ENCODE measurements at regions not wholly inside any gene's neighbourhood (a gene's known extent, or its start where the extent isn't known, plus 50 kb on each side); places are given as distances from the start of the nearest gene placed in this dataset.

DNA sequence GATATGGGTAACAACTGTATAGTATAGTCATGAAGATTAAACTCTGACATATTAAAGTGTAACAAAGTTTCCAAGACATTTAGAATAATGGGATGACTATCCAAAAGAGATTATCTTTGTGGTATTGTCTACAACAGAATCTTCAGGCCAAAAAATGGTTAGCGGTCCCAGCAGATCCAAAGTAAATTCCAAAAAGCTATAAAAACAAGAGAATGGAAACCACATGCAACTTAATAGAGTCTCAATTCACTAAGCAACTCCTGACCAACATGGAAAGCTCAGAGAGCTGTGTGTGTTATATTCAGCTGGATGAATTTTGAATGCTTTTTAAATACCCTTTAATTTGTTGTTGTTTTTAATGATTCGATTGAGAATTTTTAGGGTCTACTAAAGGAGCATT is 688.2 kb downstream of the CETN3 start:
- H3K4me3 ChIP-seq (ENCODE audit: low read length) = no peak overlapping the region
- TF ChIP-seq, protein P1, sequence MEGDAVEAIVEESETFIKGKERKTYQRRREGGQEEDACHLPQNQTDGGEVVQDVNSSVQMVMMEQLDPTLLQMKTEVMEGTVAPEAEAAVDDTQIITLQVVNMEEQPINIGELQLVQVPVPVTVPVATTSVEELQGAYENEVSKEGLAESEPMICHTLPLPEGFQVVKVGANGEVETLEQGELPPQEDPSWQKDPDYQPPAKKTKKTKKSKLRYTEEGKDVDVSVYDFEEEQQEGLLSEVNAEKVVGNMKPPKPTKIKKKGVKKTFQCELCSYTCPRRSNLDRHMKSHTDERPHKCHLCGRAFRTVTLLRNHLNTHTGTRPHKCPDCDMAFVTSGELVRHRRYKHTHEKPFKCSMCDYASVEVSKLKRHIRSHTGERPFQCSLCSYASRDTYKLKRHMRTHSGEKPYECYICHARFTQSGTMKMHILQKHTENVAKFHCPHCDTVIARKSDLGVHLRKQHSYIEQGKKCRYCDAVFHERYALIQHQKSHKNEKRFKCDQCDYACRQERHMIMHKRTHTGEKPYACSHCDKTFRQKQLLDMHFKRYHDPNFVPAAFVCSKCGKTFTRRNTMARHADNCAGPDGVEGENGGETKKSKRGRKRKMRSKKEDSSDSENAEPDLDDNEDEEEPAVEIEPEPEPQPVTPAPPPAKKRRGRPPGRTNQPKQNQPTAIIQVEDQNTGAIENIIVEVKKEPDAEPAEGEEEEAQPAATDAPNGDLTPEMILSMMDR (conservative IDR thresholded peaks at IDR 0.05; ENCODE audit: low read depth, low read length) = no peak
- DNase-seq (ENCODE audit: low read depth) = no peak

- DNase-seq (ENCODE audit: low read depth) = no peak
- no peak overlapping the region for H3K4me3 ChIP-seq (ENCODE audit: low read length)
- TF ChIP-seq, protein P1 (conservative IDR thresholded peaks at IDR 0.05; ENCODE audit: low read depth, low read length) = no peak
Measured at GRCh38 chr5:89712134-89712700, 697.3 kb downstream of the CETN3 start.

DNA sequence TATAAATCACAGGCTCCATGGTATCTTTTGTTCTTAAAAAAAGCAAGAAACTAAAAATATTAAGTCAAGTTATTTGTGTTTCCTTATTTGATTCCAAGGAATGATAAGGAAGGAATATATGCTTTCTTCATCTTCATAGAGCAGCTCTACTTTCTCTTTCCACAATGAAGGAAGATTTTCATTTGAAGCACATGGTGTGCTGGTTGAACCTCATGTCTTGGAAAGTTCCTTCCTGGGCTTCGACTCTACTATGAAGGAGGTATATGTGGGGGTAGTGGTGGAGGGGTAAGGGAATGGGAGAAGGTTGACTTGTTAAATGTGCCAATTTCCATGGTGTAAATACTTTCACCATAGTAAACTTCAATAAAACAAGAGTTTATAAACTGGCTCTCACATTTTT is 698.0 kb downstream of the CETN3 start:
- H3K4me3 ChIP-seq (ENCODE audit: low read length) = no peak overlapping the region
- TF ChIP-seq, protein P1 (conservative IDR thresholded peaks at IDR 0.05; ENCODE audit: low read depth, low read length) = no peak
- DNase-seq (ENCODE audit: low read depth) = no peak

DNA sequence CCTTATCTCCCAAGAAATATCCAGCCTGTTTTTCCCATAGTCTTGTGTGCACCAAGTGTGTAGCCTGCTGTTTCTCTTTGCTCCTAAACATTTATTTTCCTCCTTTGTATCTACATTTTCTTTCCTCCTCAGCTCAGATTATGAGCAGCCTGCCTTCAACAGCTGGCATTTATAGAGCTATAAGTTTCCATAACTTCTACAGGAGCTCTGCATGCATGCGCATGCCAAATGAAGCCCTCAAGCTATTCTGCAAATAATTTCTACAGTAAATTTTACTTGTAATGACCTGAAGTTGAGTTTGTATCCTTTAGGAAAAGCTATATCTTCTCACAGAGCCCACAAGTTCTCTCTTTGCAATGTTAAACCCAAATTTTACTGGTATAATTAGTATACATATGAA is 699.5 kb downstream of the CETN3 start:
- TF ChIP-seq, protein P1 (conservative IDR thresholded peaks at IDR 0.05; ENCODE audit: low read depth, low read length) = no peak
- no peak overlapping the region for H3K4me3 ChIP-seq (ENCODE audit: low read length)
- DNase-seq (ENCODE audit: low read depth) = no peak

DNA sequence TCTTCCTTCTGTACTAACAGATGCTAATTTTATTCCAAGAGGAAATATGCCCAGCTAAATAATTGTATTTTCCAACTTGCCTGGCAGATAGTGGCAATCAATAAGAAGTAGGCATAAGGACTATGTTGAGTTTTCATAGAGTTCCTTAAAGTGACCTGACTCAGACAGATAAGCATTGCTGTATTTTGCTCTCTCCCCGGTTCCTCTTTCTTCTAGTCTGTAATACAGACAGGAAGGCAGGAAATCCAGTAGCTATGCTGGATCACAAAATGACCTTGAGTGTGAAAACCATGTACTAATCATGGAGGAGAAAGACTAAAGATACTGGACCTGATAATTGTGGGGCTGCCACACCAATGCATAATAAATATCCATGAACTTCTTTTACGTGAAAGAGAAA is 701.7 kb downstream of the CETN3 start:
- TF ChIP-seq, protein P1 (conservative IDR thresholded peaks at IDR 0.05; ENCODE audit: low read depth, low read length) = no peak
- no peak for DNase-seq (ENCODE audit: low read depth)
- no peak overlapping the region for H3K4me3 ChIP-seq (ENCODE audit: low read length)

DNA sequence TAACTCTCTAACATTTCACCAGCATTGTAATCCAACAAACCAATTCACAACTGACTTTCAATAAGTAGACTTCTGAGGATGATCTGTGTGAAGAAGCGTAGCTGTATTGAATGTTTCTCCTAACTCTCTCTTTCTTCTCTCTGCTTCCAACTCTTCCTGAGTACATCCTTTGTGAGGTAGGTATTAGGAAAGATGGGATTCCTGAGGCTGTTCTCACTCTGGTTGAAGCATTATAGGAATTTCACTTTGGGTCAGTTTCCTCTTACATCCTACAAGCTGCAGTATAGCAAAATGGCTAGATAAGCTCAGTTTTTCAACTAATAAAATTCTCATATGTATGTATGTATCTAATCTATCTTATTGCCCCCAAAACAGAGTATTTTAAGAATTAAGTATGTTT is 702.8 kb downstream of the CETN3 start:
- no peak overlapping the region for H3K4me3 ChIP-seq (ENCODE audit: low read length)
- TF ChIP-seq, protein P1 (conservative IDR thresholded peaks at IDR 0.05; ENCODE audit: low read depth, low read length) = no peak
- no peak for DNase-seq (ENCODE audit: low read depth)

GRCh38 chr5:89703817-89704216 is 705.7 kb downstream of the CETN3 start:
- TF ChIP-seq, protein P1 (conservative IDR thresholded peaks at IDR 0.05; ENCODE audit: low read depth, low read length) = no peak
- H3K4me3 ChIP-seq (ENCODE audit: low read length) = no peak overlapping the region
- DNase-seq (ENCODE audit: low read depth) = peak; percentile 78

Data from retinal pigment epithelial cell (primary cell).